HG02763 (cell line): ENCODE measurements at regions not wholly inside any gene's neighbourhood (a gene's known extent, or its start where the extent isn't known, plus 50 kb on each side); places are given as distances from the start of the nearest gene placed in this dataset.
"Not testable (repeated sequence)": the region's sequence is repeated elsewhere in the genome, so short reads cannot be mapped to it uniquely, and the experiment has no call there.

ENCODE experiments used
- ATAC-seq: cut with Tn5 transposase; IDR thresholded peaks from one replicate; pipeline ENCODE4 v1.9.1; 2021; ENCODE audit warnings: mild to moderate bottlenecking, moderate library complexity; ENCODE audit not compliant: unreplicated experiment

DNA sequence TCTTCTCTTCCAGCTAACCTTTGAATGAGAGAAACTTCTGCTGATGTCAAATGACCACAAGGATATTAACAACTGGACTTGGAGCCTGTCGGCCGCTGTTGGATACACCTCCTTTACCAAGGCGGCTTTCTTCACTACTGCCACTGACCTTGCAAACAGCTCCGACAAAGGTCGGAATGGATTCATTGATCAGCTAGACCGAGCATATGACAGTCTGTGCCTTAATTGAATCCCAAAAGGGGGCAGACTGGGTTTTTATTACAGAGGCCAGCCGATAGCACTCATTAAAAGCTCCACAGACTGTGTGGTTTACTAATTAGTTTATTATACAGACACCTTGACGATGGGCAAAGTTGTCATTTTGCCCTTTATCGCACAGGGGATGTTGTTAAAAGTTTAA lies 394.5 kb downstream of the RERGL start:
- no peak for ATAC-seq

DNA sequence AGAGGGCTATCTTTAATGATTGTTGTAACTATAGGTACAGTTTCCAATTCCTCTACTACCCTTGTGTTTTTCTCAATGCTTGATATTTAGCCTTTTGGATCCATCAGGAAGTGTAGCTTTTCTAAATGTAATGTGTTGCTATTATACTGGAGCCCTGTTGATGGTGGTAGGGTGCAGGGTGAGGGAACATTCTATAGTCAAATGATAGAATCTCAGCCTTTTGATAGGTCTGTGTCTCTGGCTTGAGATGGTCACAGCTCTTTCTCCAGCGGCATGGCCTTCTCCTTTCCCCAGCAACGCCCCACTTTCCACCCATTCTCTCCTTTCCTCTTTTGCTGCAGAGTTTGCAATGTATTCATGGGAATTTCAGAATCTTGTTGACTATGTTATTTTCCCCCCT lies 398.6 kb downstream of the RERGL start:
- ATAC-seq, result no peak

DNA sequence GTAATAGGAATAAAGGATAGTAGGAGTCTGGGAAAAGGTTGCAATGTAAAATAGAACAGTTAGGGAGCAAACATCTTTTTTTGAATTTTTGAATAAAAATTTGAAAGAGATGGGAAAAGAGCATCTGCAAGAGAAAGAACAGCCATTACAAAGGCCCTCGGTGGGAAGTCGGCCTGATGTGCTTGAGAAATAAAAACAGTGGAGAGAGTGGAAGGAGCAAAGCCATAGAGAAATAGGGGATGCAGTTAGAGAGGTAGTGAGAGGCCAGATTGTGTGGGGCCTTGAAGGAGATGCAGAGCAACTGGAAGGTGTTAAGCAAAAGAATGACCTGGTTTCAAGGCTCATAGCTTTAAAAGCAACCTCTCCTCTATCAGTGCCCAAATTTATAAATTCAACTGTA lies 409.8 kb downstream of the RERGL start:
- no peak for ATAC-seq

DNA sequence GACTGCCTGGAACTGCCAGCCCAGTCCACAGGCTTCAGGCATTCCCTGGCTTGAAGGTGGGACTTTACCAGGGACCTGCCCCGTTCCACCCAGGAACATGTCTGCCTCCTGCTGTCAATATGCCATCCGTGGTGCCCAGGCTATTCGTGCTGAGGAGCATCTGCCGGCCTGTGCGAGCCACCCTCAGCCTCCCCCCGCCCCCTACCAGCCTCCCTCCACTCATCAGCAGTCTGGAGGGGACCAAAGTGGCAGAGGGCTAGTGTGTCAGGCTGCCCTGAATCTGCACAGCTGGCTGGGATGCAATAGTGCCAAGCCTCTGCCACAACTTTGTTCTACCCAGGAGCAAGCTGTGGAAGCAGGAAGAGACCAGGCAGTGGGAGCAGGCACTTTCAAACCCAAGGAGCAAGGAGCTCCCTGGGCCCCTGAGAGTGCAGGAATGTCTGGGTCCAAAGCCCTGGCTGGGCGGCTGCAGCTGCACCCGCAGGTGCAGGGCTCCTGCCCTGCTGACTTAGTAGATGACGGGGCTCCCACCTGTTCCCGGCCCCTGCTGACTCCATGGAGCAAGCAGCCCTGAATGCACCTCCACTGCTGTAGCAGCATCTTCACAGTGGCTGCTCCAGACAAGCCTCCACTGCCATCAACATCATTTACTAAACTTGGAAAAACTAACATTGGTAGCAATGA lies 423.2 kb downstream of the RERGL start:
- no peak for ATAC-seq

DNA sequence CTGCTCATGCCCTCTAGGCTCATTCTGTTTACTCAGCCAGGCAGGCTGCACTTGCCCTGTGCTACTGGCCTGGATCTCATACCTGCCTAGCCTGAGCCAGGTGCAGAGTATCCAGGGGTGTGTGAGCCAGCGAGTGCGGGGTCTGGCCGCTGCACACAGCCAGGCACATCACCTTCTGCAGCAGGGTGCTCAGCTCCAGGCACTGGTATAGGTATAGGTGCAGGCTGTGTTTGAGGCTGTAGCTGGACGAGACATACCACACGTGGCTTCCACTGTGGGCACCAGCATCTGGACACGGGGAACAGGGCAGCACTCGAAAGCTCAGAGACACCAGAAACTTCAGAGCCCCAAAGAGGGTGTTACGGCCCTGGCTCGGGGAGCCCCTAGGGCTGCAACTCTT lies 424.2 kb downstream of the RERGL start:
- ATAC-seq, result no peak

DNA sequence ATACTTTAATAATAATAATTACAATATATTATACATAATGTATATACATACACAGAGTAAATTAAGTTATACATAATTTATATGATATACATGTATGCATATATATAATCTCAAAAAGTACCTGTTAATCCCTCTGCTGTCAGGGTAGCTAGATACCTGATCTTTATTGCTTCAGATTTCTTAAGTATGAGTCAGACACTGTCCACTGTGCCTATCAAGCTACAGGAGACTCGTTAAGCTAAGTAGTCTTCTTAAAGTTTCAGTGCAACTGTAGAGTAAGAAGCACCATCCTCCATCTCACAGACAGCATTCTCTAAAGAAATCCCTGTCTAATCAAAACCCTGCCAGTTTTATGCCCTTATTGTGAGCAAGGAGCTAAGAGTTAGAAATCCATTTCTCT lies 428.7 kb downstream of the RERGL start:
- ATAC-seq, result no peak

DNA sequence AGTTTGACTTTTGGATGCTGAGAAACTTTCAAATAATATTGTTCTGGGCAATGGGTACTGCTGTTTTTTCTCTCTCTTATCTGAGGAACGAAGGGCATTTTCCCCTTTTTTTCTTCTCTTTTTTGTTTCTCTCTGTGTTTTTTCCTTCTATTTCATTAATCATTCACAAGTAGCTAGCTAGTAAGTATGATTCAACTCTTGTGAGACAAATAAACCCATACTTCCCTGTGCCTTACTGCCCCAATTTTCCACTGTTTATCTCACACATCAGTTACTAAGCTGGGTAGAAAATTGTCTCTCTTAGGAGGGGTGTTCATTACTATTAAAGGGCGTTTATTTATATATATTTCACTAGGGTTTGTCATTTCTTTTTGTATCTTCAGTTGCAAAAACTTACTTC lies 437.6 kb downstream of the RERGL start:
- ATAC-seq, result no peak

DNA sequence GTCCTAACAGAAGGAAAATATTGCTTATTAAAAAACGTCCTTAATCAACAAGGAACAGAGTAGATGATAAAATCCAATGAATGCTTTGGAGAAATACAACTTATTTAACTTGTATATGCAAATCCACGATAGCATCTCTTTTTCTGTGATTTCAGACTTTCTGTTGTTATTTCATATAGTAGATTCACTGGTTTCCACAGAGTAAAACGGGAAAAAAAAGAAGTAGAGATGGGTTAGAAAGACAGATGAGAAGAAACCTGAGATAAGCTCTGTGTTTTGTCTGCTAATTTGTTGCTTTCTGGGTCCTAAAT lies 447.7 kb downstream of the RERGL start:
- no peak for ATAC-seq

DNA sequence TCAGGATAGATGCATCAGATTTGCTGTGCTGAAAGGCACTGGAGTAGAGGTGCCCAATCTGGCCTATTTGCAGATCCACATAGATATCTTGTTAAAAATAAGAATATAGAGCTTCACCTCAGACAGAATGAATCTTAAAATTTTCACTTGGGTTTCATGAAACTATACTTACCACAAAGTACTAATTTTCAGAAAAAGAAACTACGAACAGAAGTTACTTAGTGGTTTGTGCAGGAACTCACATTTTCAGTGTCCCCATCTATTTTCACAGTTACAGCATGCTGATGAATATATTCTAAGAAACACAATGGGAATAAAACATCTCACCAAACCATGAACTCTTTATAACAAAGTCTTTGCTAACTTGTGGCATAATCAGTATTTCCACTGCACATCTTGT lies 449.4 kb downstream of the RERGL start:
- ATAC-seq, result no peak

DNA sequence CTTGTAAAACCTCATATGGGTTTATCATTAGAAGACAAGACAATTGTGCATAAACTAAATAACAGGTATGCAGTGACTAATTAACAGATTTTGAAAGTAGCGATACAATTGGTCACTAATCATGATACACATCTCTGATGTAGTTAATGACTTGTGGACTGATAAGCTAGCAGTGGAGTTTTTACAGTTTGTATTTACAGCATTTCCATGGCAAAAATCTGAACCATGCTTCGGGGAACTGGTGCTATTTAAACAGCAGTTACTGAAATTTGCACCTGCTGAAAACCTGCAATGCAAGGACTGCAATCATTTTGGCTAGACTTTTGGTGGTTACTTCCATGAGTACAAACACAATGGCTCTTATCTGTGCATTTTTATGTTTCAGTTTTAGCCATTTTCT lies 471.2 kb downstream of the RERGL start:
- no peak for ATAC-seq

DNA sequence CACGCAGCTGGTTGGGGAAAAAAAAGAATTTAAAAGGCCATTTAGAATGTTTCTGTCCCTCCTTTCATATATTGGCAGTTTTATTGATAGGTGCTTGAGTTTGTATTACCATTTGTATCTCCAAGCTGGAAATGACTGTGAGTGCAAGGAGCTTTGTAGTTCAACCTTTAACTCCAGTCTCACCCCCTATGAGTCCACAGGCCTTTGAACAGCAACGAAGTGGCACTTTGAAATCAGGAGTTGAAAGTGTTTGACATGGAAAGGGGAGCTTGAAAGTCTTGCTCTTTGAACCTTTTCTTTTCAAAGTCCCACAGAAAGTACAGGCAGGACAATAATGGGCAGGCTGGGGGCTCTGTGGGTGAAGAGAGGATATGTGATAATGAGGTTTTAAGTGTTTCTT lies 480.3 kb downstream of the RERGL start:
- no peak for ATAC-seq

DNA sequence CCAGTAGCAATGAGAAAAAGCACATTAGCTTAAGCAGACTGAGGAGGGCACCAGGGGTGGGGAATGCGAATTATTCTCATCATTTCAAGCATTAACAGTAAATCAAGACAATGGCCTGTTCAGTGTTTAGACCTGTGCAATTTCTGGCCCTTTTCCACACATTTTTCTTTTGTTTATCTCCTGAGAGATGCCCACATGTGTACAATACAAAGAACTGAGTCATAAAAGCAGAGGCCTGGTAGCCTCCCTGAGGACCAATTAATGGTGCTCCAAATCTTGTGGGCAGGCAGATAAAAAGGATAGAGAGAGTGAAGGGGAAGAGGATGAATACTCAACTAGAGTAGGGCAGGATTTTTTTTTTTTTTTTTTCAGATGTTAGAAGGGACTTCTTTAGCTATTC lies 480.8 kb downstream of the RERGL start:
- no peak for ATAC-seq

DNA sequence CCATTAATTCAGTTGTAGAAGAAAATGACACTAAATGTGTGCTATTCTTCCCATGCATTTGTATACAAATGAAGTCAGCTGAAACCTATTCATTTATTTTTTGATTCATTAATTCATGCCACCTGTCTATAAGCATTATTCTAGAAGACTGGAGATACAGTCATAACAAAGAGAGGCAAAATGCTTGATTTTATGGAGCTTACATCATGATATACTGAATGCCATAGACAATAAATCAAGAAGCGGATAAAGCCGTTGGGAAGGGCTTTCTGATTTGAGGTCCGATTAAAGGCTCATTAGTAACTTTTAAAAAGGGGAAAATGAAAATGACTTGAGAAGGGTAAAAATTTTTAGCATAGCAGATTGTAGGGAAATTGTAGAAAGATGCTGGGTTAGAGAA lies 494.9 kb downstream of the RERGL start:
- no peak for ATAC-seq

DNA sequence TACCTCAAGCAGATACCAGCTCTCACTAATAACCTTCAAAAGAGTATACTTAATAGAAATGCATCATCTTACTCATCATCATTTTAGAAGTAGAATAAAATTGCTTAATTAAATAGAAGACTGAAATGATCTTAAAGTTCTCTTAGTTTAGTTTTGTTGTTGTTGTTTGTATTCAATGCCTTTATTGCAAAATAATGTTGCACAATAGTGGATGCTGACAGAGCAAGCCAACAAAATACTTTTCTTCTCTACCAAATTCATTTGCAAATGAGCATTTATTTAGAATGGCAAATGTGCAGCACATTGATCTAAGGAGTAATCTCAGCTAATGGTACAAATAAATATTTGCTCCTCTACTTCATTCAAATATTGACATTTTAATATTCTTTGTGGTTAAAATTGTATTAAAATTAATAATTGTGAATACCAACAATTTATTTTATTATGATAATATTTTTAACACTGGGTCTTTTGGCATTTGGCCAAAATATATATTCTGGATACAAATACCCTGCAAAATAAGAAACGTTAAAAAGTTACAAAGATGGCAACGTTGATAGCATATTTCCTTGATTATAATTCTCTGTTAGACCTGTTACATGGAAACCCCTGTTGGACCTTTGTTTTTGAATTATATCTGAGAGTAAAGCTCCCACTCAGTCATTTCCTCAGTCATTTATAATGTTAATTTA lies 496.1 kb downstream of the RERGL start:
- no peak for ATAC-seq

DNA sequence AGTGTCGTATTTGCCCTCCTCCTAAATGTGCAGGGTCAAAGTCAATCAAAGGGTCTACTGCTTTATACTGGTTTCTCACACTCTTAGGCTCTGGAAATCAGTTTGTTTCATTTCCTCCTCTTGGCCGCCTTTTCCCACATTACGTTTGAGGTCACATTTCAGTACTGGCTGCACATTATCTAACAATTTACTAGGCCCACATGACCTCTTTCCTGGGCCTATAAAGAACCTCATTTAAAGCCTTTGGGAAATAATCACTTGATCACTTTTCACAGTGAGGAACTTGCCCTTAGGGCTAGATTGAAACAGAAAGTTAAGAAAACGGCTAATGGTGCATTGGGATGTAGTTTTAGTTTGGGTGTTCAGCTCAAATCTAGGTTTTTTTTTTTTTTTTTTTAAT lies 497.5 kb downstream of the RERGL start:
- ATAC-seq, result no peak

DNA sequence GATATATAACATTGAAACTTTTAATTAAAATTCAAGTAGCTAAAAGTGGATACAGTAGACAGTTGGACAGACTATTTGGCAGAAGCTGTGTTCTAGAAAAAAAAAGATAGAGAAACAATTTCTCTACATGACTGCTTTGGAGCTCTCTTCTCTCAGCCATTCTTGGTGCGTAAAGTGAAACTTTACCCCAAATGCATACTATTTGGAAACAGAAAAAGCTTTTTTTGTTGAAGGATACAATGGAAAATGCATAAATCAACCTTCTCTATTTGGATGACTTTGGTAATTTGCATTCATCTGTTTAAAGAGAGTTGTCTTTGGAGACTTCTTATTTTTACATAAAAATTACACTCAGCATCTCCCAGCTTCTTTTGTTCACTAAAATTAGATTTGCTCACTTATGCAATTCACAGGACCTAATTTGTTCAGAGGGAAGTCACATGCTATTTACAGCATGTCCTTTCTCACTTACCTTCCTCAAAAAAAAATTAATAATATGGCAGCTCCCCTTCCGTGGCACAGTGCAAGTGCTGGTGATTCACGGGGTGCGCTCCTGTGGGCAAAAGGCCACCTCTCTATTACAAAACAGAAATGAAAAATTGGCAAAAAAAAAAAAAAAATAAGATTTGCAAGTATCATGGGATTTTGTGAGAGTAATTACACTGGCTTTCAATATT lies 498.9 kb downstream of the RERGL start:
- ATAC-seq, result no peak

DNA sequence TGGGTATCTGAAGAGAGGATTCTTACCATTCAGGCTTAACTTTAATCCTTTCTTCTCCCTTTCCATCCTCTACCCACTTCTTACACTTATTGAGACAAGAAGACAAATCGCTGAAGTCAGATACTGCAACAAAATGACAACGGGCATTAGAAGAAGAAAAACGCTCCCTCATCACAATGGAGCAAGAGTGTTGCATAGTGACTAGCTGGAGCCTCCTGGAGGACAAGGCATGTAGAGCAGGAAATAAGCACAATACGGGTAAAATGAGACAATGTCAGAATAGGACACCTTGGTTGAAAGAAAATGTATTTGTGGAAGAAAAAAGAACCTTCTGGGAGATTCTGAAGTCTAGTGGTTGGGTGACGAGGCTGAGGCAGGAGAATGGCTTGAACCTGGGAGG lies 501.0 kb downstream of the RERGL start:
- ATAC-seq, result no peak

DNA sequence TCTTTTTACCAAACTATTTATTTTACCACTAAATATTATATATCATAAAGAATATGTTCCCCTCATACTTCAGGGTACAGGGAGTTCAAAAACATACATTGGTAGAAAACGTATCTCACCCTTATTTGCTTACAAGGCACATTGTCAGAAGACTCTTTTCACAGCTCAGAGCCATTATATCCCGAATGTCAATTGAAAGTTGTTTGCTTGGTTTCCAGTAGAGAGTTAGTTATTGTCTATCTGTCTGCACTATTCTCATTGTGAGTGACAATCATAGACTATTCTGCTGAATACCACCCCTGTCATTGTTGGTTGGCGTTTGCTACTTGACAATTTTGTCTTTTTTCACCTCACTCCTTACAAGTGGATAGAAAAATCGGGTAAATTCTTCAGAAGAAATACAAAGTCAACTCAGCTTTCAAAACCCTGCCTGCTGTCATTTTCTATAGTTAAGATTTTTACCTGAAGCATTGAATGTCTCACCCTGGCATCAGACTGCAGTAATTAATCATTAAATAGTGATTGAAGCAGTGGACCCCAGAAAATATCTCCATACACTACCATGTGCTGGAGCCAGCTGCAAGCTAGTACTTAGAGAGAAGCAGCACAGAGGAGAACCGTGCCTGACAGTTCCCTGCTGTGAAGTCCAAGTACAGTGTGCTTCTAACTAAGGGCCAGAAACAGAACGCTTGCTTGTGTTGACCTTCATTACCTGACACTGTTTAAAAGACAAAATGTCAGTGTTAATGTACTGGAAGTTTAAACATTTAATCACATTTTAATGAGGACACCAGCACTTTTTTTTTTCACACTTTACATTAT lies 510.6 kb downstream of the RERGL start:
- ATAC-seq, result no peak

DNA sequence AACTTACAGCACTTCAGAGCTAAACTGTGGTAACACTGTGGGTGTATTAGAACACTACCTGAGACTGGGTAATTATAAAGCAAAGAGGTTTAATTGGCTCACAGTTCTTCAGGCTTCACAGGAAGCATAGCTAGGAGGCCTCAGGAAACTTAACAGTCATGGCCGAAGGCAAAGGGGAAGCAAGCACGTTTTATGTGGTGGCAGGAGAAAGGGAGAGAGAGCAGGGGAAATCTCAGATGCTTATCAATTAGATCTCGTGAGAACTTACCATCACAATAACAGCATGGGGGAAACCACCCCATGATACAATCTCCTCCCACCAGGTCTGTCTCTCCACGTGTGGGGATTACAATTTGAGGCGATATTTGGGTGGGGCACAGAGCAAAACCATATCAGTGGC lies 512.6 kb downstream of the RERGL start:
- ATAC-seq, result no peak

DNA sequence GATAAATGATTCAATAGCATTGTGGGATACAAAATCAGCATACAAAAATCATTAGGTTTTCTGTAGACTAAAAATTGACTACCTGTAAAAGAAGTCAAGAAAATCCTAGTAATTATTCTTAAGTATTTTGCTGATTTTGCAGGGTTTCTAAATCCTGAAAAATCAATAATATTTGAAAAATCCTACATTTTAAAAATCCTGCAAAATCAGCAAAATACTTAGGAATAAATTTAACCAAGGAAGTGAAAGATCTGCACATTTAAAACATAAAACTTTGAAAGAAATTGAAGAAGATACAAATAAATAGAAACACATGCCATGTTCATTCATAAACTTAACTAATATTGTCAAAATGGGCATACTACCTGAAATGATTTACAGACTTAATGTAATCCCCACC lies 517.7 kb downstream of the RERGL start:
- no peak for ATAC-seq

DNA sequence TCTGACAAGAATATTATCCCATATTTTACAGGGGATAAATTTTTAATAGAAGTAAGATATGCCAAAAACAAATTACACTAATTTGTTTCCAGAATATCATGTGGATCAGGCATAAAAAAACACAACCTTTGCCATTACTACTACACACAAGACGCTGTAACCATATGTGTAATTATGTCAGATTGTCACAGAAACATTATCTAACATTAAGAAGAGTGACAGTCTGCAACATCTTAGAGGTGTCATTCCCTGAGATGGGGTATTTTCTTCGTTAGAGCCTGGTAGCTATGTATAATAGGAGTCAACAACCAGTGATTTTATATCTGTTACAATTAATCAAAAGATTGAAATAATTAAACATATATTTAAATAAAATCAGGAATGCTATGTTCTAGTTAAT lies 518.9 kb downstream of the RERGL start:
- ATAC-seq, result no peak

DNA sequence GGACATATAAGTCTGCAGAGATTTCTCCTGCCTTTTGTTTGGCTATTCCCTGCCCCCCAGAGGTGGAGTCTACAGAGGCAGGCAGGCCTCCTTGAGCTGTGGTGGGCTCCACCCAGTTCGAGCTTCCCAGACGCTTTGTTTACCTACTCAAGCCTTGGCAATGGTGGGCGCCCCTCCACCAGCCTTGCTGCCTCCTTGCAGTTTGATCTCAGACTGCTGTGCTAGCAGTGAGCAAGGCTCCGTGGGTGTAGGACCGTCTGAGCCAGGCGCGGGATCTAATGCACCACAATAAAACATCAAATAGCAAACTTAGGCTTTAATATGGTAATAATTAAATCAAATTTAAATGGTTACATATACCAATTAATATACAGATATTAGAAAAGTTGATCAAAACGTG lies 525.4 kb downstream of the RERGL start:
- ATAC-seq, result not testable (repeated sequence)
